ENCODE measurements at regions not wholly inside any gene's neighbourhood (a gene's known extent, or its start where the extent isn't known, plus 50 kb on each side); places are given as distances from the start of the nearest gene placed in this dataset.

DNA sequence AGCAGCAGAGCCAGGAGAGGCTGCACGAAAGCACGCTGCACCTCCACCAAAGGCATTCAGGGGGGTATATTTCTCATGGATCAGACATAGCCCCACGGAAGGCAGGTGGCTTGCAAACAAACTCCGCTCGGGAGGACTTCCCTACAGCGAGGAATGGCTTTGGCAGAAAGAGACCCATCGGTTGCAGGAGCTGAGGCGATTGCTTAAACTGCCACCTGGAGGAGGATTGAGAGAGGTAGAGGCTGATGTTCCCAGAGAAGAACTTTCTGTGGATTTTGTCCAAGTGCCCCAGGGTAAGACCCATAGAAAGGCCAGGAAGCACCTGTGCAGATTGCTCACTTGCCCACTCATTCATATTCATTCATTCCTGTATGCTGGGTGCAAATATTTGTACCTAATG lies 89.1 kb downstream of the NEUROD6 start:
- no peaks in the 10 kb centered on the region for H3K4me1 ChIP-seq
- DNase-seq, result no peak
- ATAC-seq, result no peak
- no peak overlapping the region for H3K27ac ChIP-seq
- intact Hi-C loops (cut with DNase I), result no loop called here
- TF ChIP-seq, protein P1, sequence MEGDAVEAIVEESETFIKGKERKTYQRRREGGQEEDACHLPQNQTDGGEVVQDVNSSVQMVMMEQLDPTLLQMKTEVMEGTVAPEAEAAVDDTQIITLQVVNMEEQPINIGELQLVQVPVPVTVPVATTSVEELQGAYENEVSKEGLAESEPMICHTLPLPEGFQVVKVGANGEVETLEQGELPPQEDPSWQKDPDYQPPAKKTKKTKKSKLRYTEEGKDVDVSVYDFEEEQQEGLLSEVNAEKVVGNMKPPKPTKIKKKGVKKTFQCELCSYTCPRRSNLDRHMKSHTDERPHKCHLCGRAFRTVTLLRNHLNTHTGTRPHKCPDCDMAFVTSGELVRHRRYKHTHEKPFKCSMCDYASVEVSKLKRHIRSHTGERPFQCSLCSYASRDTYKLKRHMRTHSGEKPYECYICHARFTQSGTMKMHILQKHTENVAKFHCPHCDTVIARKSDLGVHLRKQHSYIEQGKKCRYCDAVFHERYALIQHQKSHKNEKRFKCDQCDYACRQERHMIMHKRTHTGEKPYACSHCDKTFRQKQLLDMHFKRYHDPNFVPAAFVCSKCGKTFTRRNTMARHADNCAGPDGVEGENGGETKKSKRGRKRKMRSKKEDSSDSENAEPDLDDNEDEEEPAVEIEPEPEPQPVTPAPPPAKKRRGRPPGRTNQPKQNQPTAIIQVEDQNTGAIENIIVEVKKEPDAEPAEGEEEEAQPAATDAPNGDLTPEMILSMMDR (IDR thresholded peaks at IDR 0.05), result no peak
- H3K36me3 ChIP-seq, result no peaks in the 10 kb centered on the region
- H3K27me3 ChIP-seq, result peaks cover 0 to 5% of the 10 kb centered on the region in 2 donors
- H3K4me3 ChIP-seq, result no peak overlapping the region
- H3K9me3 ChIP-seq, result no peaks in the 10 kb centered on the region

DNA sequence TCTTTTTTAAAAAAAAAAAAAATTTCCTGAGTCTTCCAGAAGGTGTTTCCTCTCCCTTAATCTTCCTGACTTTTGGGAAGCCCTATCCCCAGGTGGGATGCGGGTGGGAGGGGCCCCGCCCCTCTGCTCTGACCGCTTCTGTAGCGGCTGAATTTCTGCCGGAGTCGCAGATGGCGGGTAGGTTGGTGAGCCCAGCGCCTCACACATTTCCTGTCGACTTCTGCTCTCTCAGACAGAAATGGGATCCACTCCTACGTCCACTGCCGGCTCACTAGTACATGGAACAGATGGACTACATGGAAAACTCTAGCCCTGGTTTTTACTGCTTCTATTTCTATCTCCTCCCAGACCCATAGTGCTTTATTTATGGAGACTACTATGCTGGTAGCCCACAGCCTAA lies 90.9 kb downstream of the NEUROD6 start:
- no peak overlapping the region for H3K27ac ChIP-seq
- intact Hi-C loops (cut with DNase I), result no loop called here
- H3K4me3 ChIP-seq, result no peak overlapping the region
- no peaks in the 10 kb centered on the region for H3K9me3 ChIP-seq
- DNase-seq (no peak), ATAC-seq (no peak)
- H3K27me3 ChIP-seq, result peaks cover 0 to 5% of the 10 kb centered on the region in 2 donors
- H3K36me3 ChIP-seq, result no peaks in the 10 kb centered on the region
- no peaks in the 10 kb centered on the region for H3K4me1 ChIP-seq
- TF ChIP-seq, protein P1 (IDR thresholded peaks at IDR 0.05), result no peak

DNA sequence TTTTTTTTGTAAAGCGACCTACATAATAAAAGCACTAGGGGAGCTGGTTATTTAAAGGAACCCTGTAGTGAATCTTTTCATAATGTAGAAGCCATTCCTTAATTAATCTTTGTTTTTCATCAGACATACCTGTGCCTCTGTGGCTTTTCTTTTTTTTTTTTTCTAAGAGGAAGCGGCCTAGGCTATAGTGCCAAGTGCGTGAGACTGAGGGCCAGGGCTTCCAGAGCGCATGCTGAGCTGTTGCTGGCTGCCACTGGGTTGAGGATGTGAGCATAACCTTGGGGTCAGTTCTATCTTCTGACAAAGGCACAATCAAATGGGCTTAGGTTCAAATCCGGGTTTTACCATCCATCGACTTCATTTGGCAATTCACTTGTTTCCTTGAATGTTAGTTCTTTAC lies 103.7 kb downstream of the NEUROD6 start:
- H3K27me3 ChIP-seq, result no peaks in the 10 kb centered on the region
- H3K4me3 ChIP-seq, result no peak overlapping the region
- TF ChIP-seq, protein P1 (IDR thresholded peaks at IDR 0.05), result no peak
- DNase-seq (no peak), ATAC-seq (no peak)
- H3K36me3 ChIP-seq, result no peaks in the 10 kb centered on the region
- intact Hi-C loops (cut with DNase I), result no loop called here
- H3K4me1 ChIP-seq, result no peaks in the 10 kb centered on the region
- H3K27ac ChIP-seq, result no peak overlapping the region
- H3K9me3 ChIP-seq, result no peaks in the 10 kb centered on the region

DNA sequence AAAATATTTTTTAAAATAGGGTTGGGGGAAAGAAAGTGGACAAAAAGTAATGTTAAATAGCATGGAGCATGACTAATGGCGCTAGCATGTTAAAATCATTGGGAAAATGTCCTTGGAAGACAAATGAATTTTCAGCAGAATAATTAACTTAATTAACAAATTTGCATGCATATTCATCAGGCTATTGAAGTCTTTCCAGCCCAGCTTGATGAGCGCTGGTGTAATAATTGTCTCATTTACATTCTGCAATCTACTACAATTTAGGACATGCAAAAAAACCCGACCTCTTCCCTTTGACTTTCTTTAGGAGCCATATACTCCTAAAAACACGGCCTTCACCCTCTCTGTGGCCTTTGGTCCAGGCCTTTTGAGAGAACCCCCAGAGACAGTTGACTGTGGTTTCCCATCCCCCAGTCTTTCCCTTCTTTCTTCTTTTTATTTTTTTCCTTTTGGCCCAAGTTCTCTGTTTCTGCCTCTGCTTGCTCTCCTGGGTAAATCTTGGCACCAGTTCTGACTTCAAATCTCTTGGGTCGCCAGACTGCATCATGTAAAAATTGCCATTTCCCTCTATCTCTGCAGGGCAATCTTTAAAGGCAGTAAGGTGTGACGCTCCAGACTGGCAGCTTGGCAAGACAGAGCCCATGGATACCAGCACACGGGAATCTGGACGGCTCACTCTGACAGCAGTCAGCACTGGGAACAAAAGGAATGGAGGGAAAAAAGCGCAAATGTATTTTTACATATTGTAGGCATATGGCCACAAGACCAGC lies 105.5 kb downstream of the NEUROD6 start:
- TF ChIP-seq, protein P1 (IDR thresholded peaks at IDR 0.05), result no peak
- Histone ChIP-seq H3K4me1 (no peaks in the 10 kb centered on the region), H3K36me3 (no peaks in the 10 kb centered on the region), H3K9me3 (no peaks in the 10 kb centered on the region), H3K27me3 (no peaks in the 10 kb centered on the region), H3K4me3 (no peak overlapping the region), H3K27ac (no peak overlapping the region)
- intact Hi-C loops (cut with DNase I), result no loop called here
- DNase-seq (no peak), ATAC-seq (no peak)

DNA sequence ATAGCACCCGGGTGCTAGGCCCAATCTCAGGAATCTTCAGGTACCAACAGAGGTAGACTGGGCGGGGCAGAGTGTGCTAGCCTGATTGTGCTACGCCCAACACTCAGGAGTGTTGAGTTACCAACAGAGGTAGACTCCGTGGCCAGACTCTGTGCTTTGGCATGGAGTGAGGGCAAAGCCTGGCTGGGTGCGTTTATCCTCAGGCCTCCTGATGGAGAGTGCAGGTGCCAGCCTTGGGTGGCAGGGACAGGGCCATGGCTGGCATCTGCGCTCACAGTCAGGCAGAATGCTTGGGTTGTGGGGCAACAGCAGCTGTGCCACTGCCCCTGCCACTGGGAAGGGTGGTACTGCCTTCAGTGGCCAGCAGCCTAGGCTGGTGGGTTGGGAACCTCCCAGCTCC lies 111.6 kb downstream of the NEUROD6 start:
- peak in 1 of 4 donors; percentile 53 for DNase-seq
- peaks cover 0 to 35% of the 10 kb centered on the region in 2 donors for H3K9me3 ChIP-seq
- intact Hi-C loops (cut with DNase I), result no loop called here
- no peaks in the 10 kb centered on the region for H3K36me3 ChIP-seq
- H3K27ac ChIP-seq, result no peak overlapping the region
- no peaks in the 10 kb centered on the region for H3K27me3 ChIP-seq
- no peaks in the 10 kb centered on the region for H3K4me1 ChIP-seq
- TF ChIP-seq, protein P1 (IDR thresholded peaks at IDR 0.05), result no peak
- no peak for ATAC-seq
- no peak overlapping the region for H3K4me3 ChIP-seq
